Hematopoietic multipotent progenitor cell treated with erythropoietin and hydrocortisone succinate and interleukin-3 and kit ligand, for 15 days (in vitro differentiated cells): ENCODE measurements at regions not wholly inside any gene's neighbourhood (a gene's known extent, or its start where the extent isn't known, plus 50 kb on each side); places are given as distances from the start of the nearest gene placed in this dataset.
"Not testable (repeated sequence)": the region's sequence is repeated elsewhere in the genome, so short reads cannot be mapped to it uniquely, and the experiment has no call there.

Source experiments
- DNase-seq: peaks from one replicate; pipeline ENCODE4 v3.0.0-alpha.2; 2015; ENCODE audit warnings: low spot score

DNA sequence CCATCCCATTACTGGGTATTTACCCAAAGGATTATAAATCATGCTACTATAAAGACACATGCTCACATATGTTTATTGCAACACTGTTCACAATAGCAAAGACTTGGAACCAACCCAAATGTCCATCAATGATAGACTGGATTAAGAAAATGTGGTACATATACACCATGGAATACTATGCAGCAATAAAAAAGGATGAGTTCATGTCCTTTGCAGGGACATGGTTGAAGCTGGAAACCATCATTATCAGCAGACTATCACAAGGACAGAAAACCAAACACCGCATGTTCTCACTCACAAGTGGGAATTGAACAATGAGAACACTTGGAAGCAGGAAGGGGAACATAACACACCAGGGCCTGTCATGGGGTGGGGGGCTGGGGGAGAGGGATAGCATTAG, 249.6 kb upstream of the RASGRP1 start:
- not testable (repeated sequence) for DNase-seq

DNA sequence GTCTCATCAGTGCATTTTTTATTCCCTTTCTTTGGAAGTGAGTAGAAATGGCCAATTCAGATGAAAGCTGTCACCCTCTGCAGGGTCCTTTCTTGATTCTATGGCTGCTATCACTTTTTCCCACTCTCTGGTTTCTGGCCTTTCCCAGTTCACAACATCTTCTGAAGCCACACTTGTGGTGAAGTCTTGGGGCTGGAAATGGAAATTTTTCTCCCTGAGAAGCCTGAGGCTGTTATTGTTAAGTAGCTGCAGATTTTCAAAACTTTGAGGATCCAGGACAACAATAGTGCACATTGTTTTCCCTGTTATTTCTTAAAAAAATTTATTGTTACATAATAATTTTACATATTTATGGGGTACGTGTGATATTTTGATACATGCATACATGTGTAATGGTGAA, 250.3 kb upstream of the RASGRP1 start:
- no peak for DNase-seq

DNA sequence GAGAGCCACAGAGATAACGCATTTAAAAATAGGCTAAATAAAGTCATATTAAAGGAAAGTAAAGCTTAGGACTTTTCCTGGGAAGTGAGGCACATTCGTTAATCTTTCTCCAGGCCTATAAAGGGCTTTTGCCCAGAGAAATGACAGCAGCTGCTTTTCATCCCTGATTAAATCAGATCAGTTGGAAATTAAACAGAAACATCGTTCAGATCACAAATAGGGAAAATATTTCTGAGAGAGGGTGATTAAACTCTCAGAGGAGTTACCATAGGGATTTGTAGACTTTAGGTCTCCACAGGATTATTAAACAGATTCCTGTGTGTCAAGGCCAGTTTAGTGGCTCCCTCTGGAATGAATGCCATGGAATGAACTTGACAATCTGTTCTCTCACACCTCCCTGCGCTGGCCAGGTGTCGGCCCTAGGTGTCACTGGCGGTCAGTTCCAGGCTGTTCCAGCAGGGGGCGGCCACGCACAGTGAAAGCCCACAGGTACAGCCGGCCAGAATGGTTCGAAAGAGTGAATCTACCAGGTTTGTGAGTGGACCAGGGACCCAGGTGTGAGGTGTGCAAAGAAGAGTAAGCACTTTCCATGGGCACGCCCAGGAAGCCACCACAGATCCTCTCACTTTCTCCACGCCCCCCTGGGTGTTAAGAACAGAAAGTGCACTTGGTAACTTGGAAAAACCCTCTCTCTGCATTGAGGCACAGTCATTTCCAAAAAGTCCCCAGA, 253.0 kb upstream of the RASGRP1 start:
- peak; percentile 59 for DNase-seq

DNA sequence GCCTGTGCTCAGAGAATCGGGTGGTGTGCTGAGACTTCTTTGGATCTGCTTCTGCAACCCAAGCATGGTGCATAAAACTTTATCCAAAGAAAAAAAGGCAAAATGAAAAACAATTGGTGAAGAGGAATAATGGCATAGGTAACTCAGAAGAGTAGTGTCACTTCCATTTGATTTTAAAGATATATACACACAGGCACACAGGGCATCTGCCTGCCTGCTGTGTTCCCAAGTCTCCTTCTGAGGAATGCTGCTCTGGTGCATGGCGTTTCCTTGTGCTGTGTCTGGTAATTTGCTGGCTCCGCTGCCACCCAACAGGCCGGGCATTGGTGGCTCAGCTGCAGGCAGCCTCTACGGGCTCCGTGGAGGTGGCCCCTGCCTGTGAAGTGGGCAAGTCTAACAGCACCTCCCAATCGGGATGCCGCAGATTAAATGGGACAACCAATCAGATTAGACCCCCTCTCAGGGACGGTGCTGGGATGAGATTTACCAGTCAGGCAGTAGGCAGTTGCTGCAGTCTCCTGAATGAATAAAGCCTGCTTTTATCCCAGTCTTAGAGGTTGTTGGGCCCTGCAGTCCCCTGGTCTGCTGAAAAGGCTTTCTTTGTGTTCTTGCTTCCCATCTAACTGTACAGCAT, 253.7 kb upstream of the RASGRP1 start:
- DNase-seq, result no peak

DNA sequence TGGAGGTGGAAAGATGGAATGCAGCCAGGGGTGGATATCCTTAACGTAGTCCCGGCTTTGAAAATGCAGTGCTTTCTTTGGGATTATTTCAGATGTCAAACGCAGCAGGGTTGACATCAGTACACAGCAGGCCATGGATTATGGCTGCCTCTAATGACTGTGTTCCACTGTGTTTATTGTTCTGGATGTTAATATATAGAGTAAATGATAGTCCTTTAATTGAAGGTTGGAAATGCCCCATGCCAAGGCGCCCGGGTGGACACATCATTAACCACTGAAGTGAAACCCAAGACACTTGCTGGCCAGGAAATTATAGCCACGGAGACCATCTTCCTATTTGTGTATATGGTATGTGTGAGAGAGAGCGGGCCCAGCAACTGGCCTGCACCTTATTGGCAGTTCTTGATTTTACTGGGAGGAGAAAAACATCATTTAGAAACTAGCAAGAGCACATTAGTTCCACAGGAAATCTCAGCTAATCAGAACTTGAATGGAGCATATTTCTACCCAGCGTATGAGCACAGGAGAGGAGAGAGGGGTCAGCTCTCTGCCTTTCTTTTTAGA, 254.9 kb upstream of the RASGRP1 start:
- DNase-seq, result no peak

DNA sequence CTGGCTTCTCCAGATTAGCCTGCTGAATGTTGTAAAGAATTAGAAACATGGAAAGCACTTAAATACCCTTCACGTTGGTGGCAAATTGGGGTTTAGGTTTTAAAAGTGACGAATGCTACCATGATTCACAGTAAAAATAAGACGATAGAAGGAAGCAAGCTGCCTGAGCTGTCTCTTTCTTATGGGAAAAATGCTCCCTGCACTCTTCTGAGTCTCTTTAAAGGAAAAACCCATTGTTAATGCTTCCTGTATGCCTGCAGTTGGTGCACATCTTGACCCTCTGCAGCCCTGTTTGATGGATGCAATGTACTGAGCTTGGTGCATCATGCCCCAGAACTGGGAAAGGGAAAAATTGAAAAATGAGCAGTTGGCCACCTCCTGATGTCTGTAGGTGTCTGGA, 258.6 kb upstream of the RASGRP1 start:
- no peak for DNase-seq

GRCh38 chr15:38824719-38825118, 260.1 kb upstream of the RASGRP1 start:
- no peak for DNase-seq

DNA sequence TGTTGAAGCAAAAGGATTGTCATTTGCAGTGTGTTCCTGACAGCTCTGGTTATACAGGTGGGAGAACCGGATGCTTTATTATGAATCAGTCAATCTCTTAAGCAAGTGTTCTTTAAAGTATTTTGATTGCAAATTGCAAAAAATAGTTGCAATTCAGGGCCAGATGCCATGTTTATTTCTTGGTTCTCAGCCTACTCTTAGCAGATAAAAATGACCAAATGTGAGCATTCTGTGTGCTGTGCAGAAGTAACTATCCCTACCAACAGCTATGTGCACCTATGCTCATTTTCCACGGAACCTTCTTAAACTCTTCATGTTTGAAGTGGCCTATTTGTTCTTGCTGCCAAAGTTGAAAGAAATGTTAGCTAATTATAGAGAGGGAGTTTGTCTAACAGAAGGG, 262.3 kb upstream of the RASGRP1 start:
- no peak for DNase-seq

- DNase-seq, result no peak
Measured at GRCh38 chr15:38828031-38828532, 263.5 kb upstream of the RASGRP1 start.

GRCh38 chr15:38829086-38829485, 264.5 kb upstream of the RASGRP1 start:
- no peak for DNase-seq

DNA sequence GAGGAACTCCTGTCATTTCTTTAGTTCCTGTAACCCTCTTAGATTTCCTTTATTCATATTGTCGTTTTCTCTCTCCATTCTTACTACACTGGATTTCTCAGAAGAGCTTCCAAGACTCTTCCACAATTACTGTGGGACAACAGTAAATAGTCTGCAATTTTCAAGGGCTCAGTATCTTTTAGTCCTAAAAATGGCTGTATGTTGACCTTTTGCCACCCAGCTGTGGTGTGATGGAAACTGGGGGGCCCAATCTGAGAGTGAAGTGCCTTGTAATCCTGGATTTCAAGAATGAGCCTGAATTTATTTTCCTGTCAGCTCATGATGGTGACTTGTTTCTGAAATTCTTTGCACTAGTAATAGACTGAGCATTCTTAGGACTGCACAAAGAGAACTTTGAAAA, 277.6 kb upstream of the RASGRP1 start:
- no peak for DNase-seq

- DNase-seq, result no peak
Measured at GRCh38 chr15:38843051-38843501, 278.5 kb upstream of the RASGRP1 start.

DNA sequence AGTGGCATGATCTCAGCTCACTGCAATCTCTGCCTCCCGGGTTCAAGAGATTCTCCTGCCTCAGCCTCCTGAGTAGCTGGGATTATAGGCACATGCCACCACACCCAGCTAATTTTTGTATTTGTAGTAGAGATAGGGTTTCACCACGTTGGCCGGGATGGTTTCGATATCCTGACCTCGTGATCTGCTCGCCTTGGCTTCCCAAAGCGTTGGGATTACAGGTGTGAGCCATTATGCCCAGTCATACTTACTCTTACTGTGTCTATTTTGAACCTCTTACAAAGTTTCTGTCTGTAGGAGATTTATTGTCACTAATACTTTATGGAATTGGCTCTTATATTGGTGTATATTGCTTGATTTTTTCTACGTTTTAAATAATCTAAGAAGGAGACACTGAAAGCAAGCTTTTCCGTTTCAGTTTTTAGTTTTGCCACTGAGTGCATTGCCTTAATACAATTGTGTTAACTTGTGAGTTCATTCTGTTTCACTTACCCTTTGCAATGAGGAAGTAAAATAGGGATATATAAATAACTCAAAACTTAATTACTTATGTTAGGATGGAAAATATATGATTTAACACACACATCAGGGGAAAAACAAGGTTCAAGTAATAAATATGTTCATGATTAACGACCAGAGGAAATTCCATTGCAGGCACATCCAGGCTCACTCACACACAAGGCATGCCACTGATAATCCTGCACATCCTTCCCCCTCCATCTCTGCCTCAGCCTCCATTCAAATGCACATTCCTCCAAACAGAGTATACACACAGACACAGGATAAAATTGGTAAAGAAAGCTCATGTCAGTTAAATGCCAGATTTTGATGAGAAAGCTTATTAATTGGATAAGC, 279.3 kb upstream of the RASGRP1 start:
- DNase-seq, result no peak

- no peak for DNase-seq
Measured at GRCh38 chr15:38844736-38845135, 280.1 kb upstream of the RASGRP1 start.

GRCh38 chr15:38846346-38846745, 281.7 kb upstream of the RASGRP1 start:
- DNase-seq, result no peak

DNA sequence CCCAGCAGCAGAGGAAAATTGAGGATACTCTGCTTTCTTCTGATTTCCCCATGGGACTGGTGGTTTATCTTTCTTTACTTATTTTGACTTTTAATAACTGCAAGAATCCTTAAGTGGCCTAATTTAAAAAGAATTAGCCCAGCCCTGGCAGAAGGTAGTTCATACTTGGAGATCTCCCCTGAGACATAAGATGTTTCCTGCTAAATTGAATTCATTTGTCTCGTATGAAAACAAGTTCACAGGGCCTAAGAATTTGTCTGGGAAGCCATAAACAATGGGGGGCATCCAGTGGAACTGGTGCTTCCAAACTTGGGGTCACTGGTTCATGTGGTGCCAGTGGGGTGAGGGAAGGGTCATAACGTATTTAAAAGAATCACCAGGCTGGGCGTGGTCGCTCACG, 283.1 kb upstream of the RASGRP1 start:
- no peak for DNase-seq

DNA sequence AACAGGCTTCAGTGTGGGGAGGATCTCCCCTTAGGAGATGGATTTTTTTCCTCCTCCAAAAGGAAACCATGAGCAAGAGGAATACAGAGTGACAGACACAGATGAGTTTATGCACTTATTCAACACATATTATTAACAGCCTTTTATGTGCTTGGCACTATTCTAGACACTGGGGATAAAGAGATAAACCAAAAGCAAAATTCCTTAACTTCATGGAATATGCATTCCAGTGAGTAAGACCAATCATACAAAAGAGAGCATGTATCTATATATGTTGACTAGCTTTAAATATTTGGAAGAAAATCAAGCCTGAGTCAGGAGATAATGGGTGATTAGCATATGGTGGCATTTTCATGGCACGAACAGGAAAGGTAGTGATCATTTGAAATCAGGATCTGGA, 284.4 kb upstream of the RASGRP1 start:
- DNase-seq, result no peak

DNA sequence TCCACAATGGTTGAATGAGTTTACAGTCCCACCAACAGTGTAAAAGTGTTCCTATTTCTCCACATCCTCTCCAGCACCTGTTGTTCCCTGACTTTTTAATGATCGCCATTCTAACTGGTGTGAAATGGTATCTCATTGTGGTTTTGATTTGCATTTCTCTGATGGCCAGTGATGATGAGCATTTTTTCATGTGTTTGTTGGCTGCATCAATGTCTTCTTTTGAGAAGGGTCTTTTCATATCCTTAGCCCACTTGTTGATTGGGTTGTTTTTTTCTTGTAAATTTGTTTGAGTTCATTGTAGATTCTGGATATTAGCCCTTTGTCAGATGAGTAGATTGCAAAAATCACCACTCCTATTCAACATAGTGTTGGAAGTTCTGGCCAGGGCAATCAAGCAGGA, 287.6 kb upstream of the RASGRP1 start:
- DNase-seq, result not testable (repeated sequence)

- no peak for DNase-seq
Measured at GRCh38 chr15:38853608-38854007, 289.0 kb upstream of the RASGRP1 start.

GRCh38 chr15:38854506-38854905, 289.9 kb upstream of the RASGRP1 start:
- DNase-seq, result no peak

DNA sequence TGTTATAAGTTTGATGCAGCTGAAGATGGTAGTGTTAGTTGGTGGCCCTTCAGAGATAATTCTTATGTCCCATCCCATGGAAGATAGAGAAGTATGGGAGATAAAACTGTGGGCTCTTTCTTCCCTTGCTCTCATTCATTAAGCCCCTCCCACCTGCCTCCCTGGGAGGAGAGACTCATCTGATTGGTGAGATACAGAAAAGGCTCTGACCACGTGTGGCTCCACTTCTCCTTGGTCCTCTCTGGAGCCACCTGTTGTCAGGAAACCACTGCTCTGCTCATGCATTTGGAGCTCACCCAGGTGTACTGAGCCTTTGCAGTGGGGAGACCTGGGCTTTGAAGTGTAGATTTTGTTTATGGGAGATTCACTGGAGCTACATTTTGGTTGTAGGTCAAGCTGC, 293.2 kb upstream of the RASGRP1 start:
- DNase-seq, result no peak

DNA sequence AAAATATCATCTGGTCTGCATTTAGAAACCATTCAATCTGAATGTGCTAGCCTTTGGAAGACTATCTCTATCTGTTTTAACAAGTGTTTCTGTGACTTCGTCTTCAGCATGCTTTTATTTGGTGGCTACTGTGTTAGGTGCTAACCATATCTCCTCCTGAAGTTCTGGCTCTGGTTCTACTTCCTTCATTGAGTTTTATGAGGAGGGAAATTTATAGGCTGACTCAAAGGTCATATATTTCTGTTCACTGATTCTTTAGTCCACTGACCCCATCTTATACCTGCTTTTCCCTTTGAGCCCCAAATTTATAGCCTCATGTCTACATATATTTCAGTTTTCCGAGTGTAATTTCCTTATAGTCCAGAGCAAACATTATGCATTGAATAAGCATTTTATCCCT, 295.0 kb upstream of the RASGRP1 start:
- DNase-seq, result no peak
